ENCODE measurements at regions not wholly inside any gene's neighbourhood (a gene's known extent, or its start where the extent isn't known, plus 50 kb on each side); places are given as distances from the start of the nearest gene placed in this dataset.

DNA sequence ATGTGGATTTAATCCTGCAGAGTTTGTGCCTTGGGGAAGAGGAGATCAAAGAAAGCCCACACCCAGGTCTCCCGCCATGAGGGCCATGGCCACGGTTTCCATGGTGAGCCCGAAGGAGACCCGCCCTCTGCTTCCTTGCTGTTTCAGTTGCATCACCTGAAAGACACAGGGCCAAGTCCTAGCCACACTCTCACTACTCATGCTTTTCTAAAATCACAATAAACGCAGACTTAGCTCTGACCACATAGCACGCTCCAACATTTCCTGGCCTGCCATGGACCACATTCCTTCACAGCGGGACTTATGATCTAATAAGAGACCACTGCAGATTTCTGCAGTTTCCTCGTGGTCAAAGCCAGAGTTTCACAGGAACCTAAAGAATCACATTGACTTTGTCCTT is 426.0 kb upstream of the NR3C2 start:
- TF ChIP-seq, protein P1, sequence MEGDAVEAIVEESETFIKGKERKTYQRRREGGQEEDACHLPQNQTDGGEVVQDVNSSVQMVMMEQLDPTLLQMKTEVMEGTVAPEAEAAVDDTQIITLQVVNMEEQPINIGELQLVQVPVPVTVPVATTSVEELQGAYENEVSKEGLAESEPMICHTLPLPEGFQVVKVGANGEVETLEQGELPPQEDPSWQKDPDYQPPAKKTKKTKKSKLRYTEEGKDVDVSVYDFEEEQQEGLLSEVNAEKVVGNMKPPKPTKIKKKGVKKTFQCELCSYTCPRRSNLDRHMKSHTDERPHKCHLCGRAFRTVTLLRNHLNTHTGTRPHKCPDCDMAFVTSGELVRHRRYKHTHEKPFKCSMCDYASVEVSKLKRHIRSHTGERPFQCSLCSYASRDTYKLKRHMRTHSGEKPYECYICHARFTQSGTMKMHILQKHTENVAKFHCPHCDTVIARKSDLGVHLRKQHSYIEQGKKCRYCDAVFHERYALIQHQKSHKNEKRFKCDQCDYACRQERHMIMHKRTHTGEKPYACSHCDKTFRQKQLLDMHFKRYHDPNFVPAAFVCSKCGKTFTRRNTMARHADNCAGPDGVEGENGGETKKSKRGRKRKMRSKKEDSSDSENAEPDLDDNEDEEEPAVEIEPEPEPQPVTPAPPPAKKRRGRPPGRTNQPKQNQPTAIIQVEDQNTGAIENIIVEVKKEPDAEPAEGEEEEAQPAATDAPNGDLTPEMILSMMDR (IDR thresholded peaks at IDR 0.05; ENCODE audit: low read depth, low read length, poor library complexity, severe bottlenecking), result no peak
- no peak for TF ChIP-seq EZH2phosphoT487 (IDR thresholded peaks at IDR 0.05; ENCODE audit: borderline replicate concordance, low read length)
